ENCODE measurements at regions not wholly inside any gene's neighbourhood (a gene's known extent, or its start where the extent isn't known, plus 50 kb on each side); places are given as distances from the start of the nearest gene placed in this dataset.

DNA sequence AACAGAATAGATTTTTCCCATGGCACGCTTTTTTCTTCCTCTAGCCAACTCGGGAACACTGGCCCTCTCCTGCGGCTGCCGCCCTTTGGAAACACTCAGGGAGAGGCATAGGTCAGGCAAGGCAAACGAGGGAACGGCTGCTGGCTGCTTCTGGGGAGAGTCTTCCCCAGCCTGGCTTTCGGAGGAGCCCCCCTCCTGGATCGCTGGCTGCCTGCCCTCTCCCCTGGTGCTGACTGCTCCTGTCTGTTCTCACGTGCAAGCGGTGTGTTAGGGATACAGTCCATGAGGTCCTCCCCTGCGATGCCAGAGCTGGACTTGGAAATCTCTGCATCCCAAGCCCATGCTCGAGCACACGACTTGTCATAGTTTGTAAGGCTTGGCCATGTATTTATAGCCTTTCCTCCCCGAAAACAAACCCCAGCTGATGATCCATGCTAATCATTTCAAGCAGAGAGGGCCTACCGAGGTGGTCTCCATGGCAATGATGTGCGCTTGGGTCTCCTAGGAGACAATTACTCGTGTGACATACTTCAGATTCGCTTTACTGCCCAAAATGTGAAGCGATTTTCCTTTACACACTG lies 315.6 kb upstream of the ATP10A start:
- no peak for DNase-seq

DNA sequence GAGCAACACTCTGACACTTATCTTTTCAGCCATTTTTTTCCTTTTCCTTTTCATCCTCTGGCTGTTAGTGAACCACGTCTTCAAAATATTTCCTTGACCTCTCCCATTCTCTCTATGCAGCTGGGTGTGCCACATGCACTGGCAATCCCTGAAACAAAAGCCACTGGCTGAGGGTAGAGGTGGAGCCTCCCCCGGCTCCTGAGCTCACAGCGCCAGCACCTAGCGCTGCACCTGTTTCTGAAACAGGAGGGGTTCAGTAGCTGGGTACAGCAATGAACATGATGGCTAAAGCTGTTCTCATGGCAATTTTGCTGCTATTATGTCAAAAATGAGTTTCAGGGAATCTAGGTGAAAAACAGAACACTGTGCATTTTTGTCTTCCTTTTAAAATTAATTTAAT lies 314.7 kb upstream of the ATP10A start:
- no peak for DNase-seq

DNA sequence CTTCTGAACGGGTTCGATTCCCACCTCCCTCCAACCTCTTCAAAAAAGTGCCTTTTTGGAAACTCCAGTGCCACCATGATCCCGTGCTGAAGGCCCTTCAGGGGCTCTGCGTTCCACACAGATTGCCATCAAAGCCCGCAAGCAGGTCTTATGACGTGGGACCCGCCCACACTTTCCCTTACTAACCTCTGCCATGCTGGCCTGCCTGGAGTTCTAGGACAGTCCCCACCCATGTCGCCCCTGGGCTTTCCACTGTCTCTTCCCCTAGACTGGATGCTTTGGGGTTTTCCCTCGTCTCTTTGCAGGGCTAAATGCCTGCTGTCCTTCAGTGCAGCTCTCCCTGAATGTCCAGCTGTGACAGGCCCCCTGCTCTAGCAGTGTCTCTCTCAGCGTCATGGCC lies 313.7 kb upstream of the ATP10A start:
- DNase-seq, result no peak

DNA sequence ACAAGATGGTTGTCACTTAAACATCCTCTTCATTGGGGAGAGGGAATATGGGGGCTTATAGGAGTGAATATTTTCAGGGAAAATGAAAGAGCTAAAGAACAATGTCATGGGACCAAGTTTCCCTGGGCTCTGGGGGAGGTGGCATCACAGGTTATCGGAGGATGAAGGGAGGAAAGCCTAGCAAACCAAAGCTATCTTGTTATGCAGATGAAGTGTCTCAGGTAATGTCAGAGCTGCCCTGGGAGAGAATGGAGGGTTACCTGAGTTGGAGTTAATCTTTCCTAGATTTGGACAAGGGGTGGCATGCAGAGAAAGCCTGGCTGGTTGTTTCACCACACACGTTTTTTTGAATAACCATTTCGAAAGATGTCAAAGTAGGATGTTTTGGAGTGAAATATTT lies 308.1 kb upstream of the ATP10A start:
- no peak for DNase-seq

DNA sequence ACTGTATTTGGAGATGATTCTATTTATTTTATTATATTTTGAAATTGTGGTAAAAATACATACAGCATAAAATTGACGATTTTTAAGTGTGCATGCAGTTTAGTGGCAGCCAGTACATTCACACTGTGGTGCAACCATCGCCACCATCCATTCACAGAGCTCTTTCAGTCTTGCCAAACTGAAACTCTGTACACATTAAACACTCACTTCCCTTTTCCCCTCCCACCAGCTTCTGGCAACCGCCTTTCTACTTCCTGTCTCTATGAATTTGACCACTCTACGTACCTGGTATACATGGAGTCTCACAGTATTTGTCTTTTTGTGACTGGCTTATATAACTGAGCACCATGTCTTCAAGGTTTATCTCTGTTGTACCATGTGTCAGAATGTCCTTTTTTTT lies 303.3 kb upstream of the ATP10A start:
- DNase-seq, result no peak

DNA sequence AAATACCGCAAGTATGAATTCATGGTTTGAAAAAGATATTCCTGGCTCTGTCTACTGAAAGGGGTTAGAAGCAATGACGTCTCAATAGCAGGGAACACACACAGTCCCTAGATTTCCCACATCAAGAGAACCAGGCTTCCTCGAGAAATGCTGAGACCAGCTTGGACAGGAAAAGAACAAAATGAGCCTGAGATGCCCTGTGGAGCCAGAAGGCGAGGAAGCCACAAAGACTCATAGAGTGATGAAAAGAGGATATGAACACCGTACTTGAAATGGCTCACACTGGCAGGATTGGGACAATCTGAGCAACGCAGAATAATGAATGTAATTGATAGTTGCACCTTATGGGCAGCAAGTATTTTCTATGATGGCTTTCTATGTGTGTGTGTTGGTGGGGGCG lies 302.4 kb upstream of the ATP10A start:
- DNase-seq, result no peak

DNA sequence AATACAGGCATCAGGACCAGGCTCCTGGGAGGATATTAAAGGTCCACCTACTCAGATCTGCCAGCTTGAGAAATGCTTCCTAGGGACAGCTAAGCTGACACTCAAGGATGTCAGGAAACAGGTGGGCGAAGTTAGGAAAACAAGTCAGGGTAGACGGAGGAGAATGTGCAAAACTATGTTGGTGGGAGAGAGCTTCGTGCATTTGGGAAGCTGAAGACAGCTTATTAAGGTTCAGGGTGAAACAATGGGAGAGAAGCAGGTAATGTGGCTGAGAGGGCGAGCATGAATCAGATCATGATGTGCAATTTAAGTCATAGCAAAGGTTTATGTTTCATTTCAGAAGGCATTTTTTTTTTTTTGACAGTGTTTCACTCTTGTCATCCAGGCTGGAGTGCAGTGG lies 297.2 kb upstream of the ATP10A start:
- DNase-seq, result no peak

DNA sequence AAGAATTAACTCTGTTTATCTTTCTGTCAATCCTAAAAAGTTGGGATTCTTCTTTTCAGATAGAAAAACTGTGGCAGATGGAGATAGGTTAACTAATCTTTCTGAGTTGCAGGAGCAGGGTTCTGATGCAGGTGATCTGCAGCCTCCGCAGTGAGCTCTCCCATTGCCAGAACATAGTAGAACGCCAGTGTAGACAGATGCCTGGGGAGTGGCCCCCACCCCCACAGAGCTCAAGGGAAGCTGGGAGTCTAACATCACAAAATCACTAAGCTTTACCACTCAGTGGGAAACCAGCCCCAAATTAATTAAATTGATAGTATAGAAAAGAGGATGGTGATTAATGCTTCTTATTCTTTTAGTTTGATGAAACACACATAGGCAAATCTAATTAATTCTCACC lies 295.0 kb upstream of the ATP10A start:
- DNase-seq, result no peak

DNA sequence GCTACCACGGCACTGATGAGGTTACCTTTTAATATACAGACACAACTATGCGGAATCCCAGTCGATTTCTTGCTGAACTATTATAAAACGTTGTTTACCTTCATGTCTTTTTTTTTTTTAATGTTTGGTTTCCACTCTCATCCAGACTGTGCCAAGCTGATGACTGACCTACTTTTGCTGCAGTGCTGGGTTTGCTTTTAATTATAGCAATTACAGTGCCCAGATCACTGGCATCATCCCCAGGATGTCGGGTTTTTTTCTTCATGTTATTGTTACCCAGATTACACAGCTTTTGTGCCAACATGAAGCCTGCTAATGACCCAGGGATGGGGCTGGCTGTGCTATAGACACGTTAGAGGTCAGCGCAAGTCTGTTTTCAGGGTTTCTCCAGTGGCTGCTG lies 294.0 kb upstream of the ATP10A start:
- no peak for DNase-seq

DNA sequence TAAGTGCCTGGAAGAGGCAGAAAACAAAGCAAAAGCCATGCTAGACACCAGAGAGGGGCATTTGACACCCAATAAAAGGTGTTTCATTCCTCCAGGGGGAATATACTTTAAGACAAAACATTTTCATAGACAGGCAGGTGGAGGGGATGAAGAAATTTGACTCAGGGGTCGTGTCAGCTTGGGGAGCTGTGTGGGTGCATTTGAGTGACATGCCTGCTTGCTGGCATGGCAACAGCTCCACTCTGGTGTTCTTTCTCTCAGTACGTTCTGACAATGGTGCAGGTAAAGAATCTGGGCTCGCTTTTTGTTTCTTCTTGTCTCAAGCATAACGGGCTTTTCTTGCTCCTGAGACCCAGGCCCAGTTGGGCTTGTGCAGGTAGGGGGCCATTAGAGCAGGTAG lies 292.9 kb upstream of the ATP10A start:
- DNase-seq, result no peak

DNA sequence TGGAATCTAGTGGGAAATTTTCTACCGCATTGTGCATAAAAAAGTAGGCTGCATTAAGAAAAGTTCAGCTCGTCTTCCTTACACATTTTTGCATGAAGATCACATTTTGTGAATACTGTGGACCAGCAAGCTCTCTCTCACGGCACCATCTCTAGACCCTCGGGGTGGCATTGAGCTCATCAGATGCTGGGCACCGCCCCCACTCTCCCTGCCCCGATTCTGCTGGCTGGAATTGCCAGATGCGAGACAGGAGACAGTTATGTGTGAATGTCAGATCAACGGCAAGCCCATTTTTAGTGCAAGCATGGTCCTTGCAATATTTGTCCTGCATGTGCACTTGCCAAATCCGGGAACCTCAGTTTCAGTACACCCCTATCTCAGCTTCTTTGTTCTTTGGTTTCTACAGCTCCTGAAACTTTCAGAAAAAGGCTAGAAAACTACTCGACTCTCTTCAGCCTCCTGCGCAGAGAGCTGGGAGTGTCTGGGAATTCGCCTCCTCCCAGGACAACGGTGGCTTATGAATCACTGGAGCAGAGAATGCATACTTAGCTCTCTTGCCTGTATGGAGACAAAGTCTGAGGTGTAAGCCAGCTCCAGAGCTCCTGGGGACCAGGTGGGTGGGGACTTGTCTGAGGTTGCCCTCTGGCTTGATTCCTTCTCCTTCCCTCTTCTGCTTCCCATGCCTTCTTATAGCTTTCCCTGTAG lies 285.2 kb upstream of the ATP10A start:
- DNase-seq, result no peak

DNA sequence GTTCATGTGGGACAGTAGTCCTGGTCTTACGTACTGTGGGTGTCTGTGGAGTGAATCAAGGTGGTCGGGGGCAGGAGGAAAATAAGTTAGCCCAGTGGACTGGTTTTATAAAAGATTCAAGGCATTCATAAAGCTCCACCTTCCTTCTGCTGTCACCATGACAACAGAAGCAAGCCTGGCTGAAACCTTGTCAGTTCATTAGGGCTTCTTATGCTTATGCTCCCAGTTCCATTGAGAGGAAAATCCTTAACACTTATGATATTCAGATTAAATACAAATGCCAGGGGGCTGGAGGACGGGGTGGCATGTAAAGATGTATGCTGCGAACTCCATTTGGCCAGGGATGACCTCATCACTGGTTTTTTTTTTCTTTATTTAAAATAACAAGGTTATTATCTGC lies 283.1 kb upstream of the ATP10A start:
- no peak for DNase-seq

DNA sequence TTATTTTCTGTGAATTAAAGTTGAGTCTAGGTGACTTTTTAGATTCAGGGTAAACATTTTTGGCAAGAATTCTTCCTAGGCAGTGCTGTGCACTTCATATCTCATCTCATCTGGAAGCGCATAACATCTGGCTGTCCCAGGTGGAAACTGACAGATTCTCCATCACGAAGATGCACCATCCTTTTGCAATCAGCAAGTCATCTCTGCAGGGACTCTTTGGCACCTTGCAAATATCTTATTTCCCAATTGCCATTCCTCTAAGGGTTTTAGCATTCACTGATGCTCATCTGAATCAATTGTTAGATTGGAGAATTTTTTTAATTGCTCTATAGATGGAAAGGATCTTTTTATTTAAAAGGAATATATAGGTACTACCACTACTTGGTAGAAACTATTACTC lies 282.7 kb upstream of the ATP10A start:
- no peak for DNase-seq

DNA sequence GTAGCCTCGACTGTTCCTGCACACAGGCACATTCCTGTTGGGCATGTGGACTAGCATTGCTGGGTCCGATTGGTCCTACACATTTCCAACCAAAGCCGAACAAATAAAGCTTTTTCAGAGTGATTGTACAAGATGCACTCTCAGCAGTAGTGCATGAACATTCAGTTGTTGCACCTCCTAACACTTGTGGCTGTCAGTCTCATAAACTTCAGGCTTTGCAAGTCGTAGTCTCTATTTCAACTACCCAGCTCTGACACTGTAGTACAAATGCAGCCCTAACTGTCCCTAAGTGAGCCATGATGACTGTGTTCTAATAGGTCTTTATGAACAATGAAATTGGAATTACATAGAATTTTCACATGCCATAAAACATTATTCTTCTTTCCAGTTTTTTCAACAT lies 281.7 kb upstream of the ATP10A start:
- DNase-seq, result no peak

DNA sequence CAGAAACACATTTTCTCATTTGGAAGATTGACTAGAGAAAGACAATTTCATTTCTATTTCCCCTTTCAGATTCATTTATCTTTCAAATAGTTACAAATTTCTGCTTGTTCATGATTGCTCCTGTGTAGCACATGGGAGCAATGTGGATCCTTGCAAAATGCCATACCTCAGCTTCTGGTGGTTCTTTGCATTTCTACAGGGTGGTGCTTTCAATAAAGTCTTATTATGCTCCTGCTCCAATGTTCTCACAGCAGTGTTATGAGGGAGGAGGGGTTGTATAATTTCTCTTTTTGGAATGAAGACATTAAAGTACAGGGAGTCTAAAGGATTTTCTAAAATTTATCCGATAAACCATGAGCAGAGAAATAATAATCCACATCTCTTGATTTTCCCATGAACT lies 280.1 kb upstream of the ATP10A start:
- no peak for DNase-seq

DNA sequence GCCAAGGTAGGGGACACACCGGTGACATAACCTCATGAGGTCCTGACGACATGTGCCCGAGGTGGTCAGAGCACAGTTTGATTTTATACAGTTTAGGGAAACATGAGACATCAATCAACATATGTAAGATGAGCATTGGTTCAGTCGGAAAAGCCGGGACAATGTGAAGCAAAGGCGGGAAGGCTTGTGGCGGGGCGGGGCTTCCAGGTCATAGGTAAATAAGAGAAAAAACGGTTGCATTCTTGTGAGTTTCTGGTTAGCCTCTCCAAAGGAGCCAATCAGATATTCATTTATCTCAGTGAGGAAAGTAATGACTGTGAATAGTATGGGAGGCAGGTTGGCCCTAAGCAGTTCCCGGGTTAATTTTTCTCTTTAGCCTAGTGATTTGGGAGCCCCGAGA lies 271.7 kb upstream of the ATP10A start:
- no peak for DNase-seq

DNA sequence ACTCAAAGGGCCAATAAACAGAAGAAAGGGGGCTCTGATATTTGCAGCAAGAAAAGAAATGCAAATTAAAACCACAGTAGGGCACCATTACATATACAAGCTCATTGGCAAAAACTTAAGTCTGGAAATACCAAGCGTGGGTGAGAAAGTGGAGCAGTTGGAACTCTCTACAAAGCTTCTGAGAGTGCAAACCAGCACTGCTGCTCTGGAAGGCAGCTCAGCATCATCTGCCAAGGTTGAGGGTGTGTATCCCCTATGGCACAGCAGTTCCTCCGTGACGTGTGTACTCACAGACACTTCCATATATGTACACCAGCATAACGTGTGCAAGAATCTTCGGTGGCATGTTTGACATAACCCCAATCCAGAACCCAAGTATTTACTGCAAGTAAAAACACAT lies 271.0 kb upstream of the ATP10A start:
- no peak for DNase-seq

DNA sequence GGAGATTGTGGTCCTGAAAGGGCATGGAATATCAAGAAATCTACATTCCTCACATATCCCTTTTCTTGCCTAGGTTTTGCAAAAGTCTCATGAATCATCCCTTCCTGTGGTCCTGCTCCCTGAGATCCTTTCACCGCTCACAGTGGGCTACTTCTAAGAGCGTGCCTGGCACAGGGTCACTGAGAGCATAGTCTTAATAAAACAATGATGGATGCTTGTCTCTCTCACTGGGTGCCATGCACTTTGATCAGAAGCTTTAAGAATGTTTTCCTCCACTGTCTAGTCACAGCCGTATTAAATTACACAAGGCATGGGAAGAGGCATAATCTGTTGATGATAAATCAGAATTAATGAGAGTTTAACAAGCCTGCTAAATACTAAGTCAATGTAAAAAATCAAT lies 269.7 kb upstream of the ATP10A start:
- DNase-seq, result no peak

DNA sequence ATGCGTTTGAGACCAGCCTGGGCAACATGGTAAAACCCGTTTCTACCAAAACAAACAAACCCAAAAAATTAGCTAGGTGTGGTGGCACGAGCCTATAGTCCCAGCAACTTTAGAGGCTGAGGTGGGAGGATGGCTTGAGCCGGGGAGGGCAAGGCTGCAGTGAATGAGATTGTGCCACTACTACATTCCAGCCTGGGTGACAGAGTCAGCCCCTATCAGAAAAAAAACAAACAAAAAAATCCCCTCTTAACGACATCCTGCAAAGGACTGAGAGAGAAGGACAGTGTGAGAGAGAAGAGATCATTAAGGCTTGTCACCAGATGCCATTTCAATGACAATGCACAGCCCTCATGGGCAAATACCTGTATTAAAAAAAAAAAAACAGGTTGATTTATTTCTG lies 266.7 kb upstream of the ATP10A start:
- no peak for DNase-seq

DNA sequence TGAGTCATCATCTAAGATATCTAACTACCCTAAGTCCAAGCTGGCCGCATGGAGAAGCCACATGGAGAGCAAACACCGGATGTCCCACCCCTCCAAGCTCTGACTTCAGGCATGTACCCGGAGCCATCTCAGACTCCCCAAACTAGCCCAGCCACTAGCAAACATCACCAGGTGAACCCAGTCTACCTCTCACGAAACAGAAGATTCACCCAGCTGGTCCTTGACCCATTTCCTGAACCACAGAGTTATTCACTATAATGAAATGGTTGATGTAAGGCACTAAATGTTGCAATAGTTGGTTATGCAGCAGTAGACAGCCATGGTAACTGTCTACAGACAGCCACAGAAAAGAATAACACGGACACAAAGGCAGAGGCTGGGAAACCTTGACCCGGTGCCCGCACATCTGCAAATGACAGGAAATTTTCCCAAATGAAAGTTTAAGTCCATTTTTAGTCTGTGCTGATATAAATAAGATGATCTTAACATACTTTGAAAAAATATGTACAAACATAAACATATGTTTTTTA lies 265.5 kb upstream of the ATP10A start:
- DNase-seq, result no peak

DNA sequence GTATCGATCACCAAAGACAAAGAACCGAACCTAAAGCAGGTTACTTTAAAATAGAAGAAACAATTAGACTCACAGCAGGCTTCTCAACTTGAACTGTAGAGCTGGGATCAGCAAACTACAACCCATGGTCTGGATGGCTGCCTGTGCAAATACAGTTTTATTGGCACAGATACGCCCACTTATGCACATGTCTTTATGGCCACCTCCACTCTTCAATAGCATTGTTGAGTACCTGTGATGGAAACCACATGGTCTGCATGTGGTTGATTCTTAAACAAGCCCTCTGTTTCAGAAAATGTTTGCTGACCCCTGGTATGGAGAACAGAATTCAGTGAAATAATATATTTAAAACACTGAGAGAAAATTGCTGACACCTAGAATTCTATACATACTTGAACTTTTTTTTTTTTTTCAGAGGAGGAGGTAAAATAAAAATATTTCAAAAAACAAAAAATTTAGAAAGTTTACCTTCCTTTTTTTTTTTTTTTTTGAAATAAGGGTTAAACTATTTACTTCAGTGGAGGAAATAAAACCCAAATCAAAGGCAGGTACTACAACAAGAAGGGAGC lies 263.8 kb upstream of the ATP10A start:
- no peak for DNase-seq

DNA sequence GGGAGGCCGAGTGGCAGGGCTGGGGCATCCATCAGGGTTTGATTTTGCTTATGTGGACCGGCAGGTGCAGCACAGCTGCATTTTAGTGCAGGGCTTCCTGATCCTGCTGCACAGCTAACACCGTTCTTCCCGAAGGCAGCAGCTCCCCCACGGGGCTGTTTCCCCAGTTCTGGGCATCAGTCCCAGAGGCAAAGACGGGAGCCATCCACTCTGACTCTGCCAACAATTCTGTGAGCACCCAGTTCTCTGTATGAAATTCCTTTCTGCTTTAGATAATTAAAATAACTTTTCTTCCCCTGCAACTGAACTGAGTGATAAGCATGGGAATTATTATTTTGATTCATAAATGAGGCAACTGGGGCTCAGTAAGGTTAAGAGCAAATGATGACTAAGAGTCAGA lies 262.9 kb upstream of the ATP10A start:
- DNase-seq, result no peak

DNA sequence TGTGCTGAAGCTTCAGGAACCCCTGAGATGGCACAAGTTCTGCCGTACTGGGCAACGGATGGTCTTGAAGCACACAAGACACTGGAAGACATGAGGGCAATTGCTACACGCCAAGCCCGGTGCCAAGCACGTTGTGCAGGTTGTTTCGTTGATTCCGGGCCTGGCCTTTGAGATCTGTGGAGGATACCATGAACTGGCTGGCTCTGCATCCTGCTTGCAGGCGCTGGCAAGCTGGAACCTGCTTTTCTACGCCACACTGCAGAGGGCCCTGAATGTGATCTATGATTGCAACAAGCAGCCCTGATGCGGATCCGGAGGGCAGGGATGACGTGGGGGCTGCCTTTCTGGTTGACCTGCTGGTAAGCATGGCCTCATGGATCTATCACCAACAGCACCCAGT lies 262.5 kb upstream of the ATP10A start:
- DNase-seq, result no peak

DNA sequence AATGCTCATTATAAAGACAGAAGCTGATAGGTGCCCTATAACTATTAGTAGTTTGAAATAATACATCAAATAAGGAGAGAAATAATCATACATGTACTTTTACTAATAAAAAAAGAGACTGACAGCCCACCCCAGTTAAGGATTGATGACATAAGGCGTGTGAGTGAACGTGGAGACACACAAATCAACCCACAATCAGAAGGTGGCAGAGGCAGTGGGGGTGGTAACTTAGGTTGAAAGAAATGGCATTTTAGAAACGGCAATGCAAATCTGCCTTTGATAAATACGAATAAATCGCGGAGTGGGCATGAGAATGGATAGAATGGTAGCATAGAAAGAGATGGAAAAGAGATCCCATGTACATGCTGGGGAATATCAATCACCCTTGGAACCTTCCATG lies 256.2 kb upstream of the ATP10A start:
- no peak for DNase-seq

Measured in EL (cell line).